HG03460 (cell line): ENCODE measurements at regions not wholly inside any gene's neighbourhood (a gene's known extent, or its start where the extent isn't known, plus 50 kb on each side); places are given as distances from the start of the nearest gene placed in this dataset.
"Not testable (repeated sequence)": the region's sequence is repeated elsewhere in the genome, so short reads cannot be mapped to it uniquely, and the experiment has no call there.

Source experiments
- ATAC-seq: cut with Tn5 transposase; IDR thresholded peaks from one replicate; pipeline ENCODE4 v1.9.1; 2021; ENCODE audit not compliant: unreplicated experiment

DNA sequence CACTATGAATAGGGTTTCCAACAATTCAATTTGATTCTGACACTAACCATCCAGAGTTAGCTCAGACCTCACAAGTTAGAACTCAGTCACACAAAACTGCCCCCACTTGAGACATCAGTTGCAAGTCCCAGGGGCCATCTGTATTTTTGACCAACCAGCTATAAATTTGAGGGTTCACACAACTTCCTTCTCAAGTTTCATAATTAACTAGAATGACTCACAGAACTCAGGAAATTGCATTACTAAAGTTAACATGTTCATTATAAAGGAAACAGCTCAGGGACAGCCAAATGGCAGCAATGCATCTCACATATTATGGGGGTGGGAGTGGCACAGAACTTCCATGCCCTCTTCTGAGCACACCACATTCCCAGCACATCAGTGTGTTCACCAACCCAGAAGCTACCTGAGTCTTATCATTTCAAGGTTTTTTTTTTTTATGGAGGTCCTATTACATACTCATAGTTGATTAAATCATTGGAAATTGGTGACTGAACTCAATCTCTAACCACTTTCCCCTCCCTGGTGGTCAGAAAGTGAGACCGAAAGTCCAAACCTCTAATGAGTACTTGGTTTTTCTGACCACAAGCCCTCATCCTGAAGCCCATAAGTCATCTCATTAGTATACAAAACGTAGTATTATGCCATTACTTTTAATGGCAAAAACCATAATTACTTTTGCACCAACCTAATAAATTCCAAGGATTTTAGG is 1721.5 kb upstream of the SEL1L start:
- peak; percentile 78 for ATAC-seq

DNA sequence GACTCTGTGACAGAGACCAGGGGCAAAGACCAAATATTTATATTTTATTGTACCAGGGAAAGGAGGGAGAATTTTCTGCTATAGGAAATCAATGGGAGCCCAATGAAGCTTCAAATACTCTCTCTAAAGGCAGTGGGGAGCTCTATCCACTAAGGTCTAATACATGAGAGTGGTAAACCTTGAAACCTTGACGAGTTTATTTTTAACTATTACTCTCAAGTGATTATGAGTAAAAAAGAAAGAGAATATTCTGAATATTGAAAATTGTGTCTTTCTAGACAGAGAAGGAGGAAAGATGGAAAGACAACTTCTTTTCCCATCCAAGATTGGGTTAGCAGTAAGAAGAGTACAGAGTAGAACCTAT is 1722.1 kb upstream of the SEL1L start:
- ATAC-seq: peak; percentile 44

DNA sequence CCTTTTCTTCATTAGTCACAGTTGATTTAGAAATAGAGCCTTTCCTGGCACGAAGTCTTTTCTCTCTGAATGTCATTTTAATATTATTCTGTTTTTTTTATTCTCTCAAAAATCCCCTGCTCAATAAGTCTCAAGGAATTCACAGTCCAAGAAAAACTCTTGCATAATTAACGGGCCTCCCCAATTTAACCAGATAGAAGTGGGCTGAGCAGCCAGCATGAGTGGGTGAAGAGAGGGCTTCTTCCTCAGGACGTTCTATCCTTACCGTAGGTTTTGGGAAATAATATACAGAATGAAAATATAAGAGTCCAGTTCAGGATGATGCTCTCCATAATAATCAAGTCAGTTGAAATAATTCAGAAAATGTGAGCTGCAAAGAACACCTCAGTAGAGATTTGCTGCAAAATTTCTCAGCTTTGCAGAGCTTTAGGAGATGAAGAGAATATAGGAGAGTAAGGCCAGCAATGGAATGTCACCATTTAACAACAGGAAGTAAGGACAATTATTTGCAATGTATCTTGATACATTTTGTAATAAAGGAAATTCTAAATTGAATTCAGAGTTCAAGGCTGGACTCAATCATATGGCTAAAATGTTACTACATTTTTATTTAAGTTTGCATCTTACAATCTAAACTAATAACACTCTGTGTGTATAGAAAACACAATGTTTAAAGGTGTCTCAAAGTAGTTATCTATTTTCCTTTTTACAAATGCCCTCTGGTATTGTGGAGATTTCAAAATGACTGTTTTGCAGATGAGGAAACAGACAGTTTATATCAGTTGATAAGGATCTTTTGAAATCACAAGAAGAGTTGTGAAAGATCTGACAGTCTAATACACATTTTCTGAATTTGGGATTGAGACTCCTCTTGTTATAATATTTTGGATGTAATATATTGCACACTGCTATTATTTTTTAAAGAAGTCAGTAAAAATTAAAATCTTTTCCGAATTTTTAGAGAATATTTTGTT is 1724.1 kb upstream of the SEL1L start:
- no peak for ATAC-seq

DNA sequence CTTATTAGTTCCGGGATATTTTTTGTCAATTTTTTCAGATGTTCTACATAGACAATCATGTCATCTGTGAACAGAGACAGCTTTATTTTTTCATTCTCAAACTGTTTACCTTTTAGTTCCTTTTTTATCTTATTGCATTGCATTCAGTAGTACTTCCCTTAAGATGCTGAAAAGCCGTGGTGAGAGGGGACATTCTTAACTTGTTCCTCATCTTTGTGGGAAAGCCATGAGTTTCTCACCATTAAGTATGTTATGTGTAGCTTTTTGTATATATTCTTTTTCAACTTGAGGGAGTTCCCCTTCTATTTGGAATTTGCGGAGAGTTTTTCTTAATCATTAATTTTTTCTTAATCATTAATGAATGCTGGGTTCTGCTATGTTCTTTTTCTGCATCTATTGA is 1727.1 kb upstream of the SEL1L start:
- ATAC-seq: no peak

DNA sequence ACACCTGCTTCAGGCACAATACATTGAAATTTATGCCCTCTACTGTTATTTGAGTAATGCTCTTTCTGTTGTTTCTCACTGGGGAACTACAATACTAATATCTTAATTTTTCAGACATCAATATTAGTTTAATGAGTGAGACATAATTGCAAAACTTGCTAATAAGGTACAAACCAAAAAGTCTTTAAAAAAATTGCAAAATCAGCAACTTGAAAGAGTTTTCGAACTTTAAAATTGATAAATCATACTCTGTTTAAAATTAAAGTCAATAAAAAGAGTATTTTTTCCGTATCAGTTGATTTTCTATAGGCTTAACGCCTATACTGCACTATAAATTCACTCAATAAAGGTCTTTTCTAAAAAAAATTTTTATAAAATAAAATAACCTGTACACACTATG is 1735.9 kb upstream of the SEL1L start:
- ATAC-seq: no peak

DNA sequence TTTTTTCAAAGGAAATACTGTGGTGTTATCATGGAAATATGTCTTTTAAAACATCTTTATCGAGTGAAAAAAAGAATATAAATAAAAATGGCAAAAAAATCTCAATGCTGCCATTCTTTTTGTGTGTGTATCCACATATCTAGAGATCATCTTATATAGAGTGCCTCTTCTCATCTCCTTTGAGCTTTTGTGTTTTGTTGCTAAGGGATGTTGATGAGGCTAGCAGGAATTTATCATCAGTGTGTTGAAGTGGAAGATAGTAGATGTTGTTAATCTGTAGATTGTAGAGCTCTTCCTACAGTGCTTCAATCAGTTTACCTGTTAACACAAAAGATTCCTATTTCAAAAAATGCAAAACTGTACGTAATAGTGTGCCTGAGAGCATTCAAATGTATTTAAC is 1738.0 kb upstream of the SEL1L start:
- ATAC-seq: no peak

DNA sequence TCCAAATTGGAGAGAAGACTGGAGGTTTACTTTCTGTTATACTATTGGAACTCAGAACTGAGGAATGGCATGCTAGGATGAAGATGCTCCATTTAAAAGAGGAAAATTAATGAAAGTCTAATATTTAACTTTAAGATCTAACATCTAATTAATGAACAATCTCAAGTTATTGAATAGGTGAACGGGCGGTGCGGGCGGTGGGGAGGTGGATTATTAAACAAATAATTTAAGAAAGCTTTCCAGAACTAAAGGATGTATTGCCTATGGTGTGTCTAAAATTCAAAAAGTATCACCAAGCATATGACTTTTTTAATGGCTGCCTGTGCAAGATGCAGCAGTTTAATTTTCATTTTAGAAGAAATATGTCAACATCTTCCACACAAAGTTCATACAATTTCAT is 1747.1 kb upstream of the SEL1L start:
- no peak for ATAC-seq

DNA sequence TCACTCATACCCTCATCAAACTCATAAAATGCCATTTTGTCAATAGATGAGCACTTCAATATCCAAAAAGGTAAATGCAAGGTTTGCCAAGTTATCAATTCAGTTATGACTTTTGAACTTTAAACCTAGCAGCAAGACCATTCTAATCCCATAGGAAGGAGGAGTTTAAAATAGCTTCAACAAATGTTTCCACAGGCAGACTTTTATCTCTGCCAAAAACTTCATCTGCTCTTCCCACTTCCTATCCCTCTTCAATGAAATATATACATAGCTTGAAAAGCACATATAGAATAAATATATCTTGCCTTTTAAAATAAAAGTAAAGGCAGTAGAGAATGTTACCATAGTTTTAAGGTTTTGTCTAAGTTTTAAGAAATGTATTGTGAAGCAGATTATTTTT is 1749.1 kb upstream of the SEL1L start:
- no peak for ATAC-seq

DNA sequence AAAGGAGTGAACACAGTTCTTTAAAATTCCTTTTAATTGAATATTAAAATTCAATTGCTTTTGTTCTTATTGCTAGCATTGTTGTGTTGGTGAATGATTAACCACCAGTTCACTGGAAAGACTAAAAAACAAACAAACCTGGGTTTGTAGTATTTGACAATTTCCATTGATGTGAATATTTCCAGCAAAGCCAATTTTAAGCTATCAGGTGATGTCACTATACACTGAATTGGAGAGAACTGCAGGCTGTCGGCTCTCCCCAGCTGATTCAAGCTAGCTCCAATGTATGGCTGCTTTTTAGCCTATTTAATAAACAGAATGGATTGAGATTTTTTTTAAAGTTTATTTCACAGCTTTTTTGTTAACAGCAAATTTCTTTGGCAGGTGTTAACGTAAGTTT is 1753.6 kb upstream of the SEL1L start:
- no peak for ATAC-seq

DNA sequence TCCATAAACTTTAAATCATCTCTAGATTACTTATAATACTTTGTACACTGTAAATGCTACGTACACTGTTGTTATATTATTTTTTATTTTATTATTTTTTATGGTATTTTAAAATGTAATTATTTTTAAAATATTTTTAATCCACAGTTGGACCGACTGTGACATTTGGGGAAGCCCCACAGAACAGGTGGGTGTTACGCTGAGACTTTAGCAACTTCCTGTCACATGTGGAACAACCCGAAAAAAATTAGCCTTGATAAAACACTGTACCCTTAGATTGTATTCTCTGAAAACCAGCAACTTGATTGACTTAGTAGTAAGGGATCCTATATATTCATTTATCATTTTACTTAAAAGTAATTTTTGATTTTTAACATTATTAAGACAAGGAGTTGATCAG is 1755.7 kb upstream of the SEL1L start:
- ATAC-seq: no peak

DNA sequence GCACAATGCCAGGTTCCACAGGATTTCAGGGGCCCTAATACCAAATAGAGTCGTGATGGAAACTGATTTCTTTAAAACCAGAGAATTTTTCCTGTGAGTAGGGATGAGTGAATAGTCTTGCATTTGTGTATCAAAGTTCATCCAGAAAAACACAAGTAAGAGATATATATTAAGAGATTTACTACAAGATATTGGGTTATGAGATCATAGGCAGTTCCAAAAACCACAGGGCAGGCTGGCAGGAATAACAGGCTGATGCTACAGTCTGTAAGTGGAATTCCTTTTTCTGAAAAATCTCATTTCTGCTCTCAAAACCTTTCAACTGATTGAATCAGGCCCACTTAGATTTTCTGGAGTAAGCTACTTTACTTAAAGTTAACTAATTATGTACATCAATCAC is 1756.2 kb upstream of the SEL1L start:
- no peak for ATAC-seq

DNA sequence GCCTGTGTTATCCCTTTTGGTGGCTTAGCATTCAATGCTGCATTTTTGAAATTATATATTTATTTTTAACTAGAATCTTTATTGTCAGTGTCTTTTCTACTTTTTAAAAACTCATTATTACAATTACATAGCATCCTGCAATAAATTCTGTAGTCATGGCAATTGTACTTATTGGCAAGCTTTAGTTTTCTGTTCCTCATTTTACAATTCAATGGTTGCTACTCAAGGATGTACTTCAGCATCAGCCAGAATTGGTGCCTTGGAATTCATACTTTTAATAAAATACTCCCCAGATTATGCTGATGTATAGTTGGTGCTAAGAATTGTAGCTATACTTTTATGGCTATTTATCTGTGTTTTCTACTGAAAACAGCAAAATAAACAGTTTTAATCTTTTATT is 1756.8 kb upstream of the SEL1L start:
- no peak for ATAC-seq

DNA sequence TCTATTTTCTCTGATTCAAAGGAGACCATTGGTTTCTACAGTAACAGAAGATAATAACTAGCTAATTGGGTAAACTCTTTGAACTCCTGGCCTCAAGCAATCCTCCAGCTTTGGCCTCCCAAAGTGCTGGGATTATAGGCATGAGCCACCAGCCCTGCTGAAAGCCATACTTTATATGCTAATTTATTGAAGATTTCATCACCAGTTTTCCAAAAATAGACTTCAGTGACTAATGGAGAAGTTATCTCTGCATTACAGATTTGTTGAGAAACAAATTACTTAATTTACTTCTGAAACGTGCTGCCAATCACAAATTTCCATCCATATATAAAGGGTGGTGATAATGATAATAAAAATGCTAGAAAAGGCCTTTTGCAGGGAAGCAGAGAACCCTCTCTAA is 1758.1 kb upstream of the SEL1L start:
- no peak for ATAC-seq

DNA sequence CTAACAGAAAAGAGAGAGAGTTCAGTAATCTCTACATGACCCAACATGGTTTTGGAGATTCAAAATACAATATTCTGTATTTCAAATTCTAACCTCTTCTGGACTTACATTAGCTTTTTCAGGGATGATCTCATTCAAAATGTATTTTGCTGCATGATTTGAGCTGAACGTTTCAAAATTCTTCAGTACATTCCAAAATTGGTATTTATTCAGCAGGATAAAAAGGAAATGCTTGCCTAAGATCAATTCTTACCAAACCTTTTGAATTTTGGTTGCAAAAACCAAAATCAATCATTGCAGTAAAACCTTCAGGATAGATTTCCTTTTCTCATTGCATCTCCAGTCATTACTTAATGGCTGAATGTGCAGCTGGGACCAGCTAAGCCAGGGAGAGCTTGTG is 1761.3 kb upstream of the SEL1L start:
- ATAC-seq: no peak

DNA sequence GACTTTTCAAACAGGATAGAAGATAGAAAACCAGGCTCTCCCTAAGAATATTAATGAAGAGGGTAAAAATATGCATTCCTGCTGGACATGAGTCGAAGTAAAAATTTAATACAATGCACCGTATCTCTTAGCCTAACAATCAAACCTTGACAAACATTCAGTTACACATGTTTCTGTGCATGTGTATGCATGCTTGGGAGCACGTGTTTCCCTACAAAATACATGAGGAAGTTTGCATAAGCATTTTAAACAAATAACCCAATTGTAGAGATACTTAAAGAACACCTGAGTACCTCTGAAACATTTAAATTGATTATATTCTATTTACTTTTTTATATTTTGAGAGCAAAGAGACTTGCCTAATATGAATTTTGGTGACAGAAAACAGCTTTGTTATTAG is 1763.7 kb upstream of the SEL1L start:
- no peak for ATAC-seq

DNA sequence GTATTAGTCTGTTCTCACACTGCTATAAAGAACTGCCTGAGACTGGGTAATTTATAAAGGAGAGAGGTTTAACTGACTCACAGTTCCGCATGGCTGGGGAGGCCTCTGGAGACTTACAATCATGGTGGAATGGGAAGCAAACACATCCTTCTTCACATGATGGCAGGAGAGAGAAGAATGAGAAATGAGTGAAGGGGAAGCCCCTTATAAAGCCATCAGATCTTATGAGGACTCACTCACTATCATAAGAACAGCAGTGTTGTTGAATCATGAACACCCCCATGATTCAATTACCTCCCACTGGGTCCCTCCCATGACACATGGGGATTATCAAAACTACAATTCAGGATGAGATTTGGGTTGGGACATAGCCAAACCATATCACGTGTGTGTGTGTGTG is 1764.4 kb upstream of the SEL1L start:
- not testable (repeated sequence) for ATAC-seq

DNA sequence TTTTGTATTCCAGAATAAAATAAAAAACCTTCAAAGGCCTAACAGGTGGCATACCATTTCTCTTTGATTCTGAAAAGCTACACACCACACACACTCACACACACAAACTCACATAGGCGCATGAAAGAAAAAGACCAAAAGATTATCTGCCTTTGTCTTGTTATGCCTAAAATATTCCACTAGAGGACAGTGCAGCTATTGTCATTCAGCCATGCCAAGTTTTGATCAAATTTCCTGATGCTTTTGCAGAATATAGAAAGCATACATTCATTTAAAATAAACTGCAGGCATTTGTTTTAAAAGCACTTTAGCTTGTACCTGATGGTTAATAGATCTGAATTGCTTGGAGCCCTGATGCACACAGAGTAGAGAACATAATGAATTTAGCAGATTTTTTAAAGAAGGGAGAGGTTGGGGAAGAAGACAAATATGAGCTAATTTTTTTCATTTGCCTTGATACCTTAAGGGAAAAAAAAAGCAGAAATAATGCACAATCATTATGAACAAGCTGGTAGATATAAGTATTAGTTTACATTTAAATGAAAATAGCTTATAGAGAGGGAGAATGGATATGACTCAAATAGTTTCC is 1766.9 kb upstream of the SEL1L start:
- no peak for ATAC-seq

DNA sequence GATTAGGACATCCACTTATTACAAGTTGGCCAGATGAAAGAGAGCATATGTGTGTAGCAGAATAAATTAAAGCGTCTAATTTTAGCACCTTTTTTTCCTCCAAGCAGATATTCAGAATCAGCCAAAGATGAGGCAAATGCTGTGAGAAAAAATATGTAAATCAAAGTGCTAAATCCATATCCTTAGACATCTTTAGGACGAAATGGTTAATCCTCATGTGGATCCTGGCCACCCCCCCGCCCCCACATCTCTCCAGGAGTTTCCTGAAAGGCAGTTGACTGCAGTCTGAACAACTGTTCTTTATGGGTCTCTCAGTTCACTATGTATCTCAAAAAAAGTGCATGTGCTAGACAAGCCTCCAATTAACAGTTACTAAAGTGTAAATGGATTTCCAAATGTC is 1768.1 kb upstream of the SEL1L start:
- no peak for ATAC-seq

DNA sequence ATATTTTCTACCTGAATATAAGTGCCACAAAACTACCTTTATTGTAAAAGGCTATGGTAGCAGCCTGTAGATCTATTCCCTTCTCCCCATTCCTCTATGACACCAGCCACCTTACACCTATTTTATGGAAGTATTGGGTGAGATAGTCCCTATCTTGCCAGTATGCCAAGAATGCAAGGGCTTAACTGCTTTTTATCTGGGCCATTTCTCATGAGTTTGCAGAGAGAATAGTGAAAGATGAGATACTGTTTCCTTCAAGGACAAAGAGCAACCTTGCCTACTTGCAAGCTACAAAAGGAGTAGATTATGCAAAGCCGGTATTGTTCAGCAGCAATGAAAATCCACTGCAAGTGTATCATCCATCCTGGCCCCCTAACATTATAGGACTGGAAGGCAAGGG is 1775.6 kb upstream of the SEL1L start:
- no peak for ATAC-seq

DNA sequence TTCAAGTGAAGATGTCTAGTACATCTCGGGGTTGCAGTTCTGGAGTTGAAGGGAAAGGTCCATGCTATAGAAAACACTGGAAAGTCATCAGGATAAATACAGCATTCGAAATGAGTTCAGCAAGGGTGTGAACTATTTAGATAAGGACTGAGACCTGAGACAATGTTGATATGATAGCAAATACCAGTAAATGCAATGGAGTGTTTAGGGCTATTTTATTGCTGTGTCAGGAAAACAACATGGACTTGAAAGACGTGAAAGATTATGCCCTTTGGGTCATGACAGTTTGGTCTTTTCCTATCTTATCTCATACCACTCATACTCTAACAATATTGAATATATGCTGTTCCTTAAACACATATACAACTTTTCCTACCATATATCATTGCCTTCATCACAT is 1776.2 kb upstream of the SEL1L start:
- ATAC-seq: no peak

DNA sequence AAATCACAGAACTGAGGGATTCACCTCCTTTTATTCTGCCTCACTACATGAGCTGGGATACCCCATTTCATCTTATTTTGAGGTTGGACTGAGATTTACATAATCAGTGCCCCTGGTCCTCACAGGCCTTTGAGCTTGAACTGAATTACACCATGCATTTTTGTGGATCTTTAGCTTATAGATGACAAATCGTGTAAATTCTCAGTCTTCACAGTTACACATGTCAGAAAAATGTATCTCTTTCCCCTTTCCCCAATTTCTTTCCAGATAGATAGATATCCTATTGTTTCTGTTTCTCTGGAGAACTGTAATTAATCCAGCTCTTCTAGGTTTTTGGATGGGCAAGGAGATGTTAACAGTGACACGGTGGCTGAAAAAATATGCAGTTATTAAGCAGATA is 1778.9 kb upstream of the SEL1L start:
- ATAC-seq: no peak

DNA sequence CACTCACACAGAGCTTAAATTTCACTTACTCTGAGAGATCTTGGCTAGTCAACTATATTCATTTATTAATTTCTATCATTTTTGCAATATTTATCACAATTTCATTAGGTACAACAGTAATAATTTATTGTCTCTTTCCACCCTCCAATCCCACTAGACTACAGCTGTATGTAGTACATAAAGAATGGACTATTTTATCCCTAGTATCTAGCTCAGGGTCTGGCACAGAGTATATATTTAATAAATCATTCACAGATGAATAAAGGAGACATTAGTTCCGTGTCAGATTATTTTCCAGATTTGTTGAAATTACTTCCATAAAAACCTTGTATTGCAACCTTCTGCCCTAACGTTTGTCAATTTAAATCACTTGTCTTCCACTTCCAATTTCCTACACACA is 1781.1 kb upstream of the SEL1L start:
- no peak for ATAC-seq
